Neuronal stem cell (in vitro differentiated cells): ENCODE measurements at regions not wholly inside any gene's neighbourhood (a gene's known extent, or its start where the extent isn't known, plus 50 kb on each side); places are given as distances from the start of the nearest gene placed in this dataset.

Experiments
- DNase-seq: peaks from one replicate; pipeline ENCODE4 v3.0.0-alpha.2; 2013; ENCODE audit warnings: low spot score
- H2AFZ ChIP-seq: one replicate; pipeline ENCODE4 v1.6.1; 2013; ENCODE audit warnings: mild to moderate bottlenecking, low read length, inconsistent platforms
- H2AK5ac ChIP-seq: 2 replicates; pipeline ENCODE4 v1.6.1; 2013; ENCODE audit warnings: low read depth, mild to moderate bottlenecking, inconsistent platforms, low read length, moderate library complexity, mixed read lengths
- H2BK120ac ChIP-seq: 2 replicates; pipeline ENCODE4 v1.6.1; 2013; ENCODE audit warnings: low read depth, mild to moderate bottlenecking, inconsistent platforms, low read length, moderate library complexity, mixed read lengths
- H2BK12ac ChIP-seq: one replicate; pipeline ENCODE4 v1.6.1; 2013; ENCODE audit warnings: low read length, inconsistent platforms
- H2BK15ac ChIP-seq: 2 replicates; pipeline ENCODE4 v1.6.1; 2013; ENCODE audit warnings: mild to moderate bottlenecking, low read length, inconsistent platforms, mixed read lengths
- H2BK5ac ChIP-seq: one replicate; pipeline ENCODE4 v1.6.1; 2013; ENCODE audit warnings: inconsistent platforms, mild to moderate bottlenecking, low read length, moderate library complexity
- H3K14ac ChIP-seq: one replicate; pipeline ENCODE4 v1.6.1; 2013; ENCODE audit warnings: low read length, inconsistent platforms
- H3K18ac ChIP-seq: 2 replicates; pipeline ENCODE4 v1.6.1; 2013; ENCODE audit warnings: low read length, inconsistent platforms
- H3K23ac ChIP-seq: 2 replicates; pipeline ENCODE4 v1.6.1; 2013; ENCODE audit warnings: low read depth, mild to moderate bottlenecking, mixed read lengths, low read length, inconsistent platforms; ENCODE audit not compliant: poor library complexity
- H3K27ac ChIP-seq: replicated peaks from 3 replicates; pipeline ENCODE4 v1.5.1; 2013; ENCODE audit warnings: low read length, inconsistent platforms
- H3K27me3 ChIP-seq, 3 experiments: 2 replicates each; pipeline ENCODE4 v1.6.1; 2013; ENCODE audit warnings: low read length in 3 of 3, mild to moderate bottlenecking in 2 of 3, inconsistent platforms in 1 of 3, low read depth in 1 of 3, mixed read lengths in 1 of 3, moderate library complexity in 1 of 3; ENCODE audit not compliant: control insufficient read depth in 3 of 3, insufficient read depth in 3 of 3
- H3K36me3 ChIP-seq, 2 donors: replicated peaks in 1 of 2; 2 replicates each; pipeline ENCODE4 v1.6.1; 2013; ENCODE audit warnings: low read length in 2 of 2; ENCODE audit not compliant: control insufficient read depth in 2 of 2, insufficient read depth in 2 of 2
- H3K4ac ChIP-seq: 2 replicates; pipeline ENCODE4 v1.6.1; 2013; ENCODE audit warnings: inconsistent platforms, mild to moderate bottlenecking, low read length, moderate library complexity
- H3K4me1 ChIP-seq, 2 donors: 1 replicate in 1 of 2; 2 replicates in 1 of 2; pipeline ENCODE4 v1.6.1; 2013; ENCODE audit warnings: low read length in 2 of 2, low read depth in 1 of 2; ENCODE audit not compliant: control insufficient read depth in 2 of 2, insufficient read depth in 1 of 2
- H3K4me2 ChIP-seq: one replicate; pipeline ENCODE4 v1.6.1; 2013; ENCODE audit warnings: mild to moderate bottlenecking, low read length, inconsistent platforms; ENCODE audit not compliant: insufficient read depth, poor library complexity, severe bottlenecking
- H3K4me3 ChIP-seq, 2 donors: 2 replicates each; pipeline ENCODE4 v1.5.1; 2013; ENCODE audit warnings: low read length in 2 of 2, mild to moderate bottlenecking in 2 of 2, inconsistent platforms in 1 of 2, moderate library complexity in 1 of 2
- H3K79me1 ChIP-seq: one replicate; pipeline ENCODE4 v1.6.1; 2013; ENCODE audit warnings: low read depth, mild to moderate bottlenecking, inconsistent platforms, low read length, moderate library complexity
- H3K9ac ChIP-seq: one replicate; pipeline ENCODE4 v1.6.1; 2013; ENCODE audit warnings: mild to moderate bottlenecking, low read depth, low read length, inconsistent platforms; ENCODE audit not compliant: poor library complexity
- H3K9me3 ChIP-seq, 2 donors: replicated peaks in 1 of 2; 2 replicates each; pipeline versions ENCODE3 to v1.6.1; 2013; ENCODE audit warnings: low read length in 2 of 2, mild to moderate bottlenecking in 2 of 2, inconsistent platforms in 1 of 2, low read depth in 1 of 2, mixed read lengths in 1 of 2, moderate library complexity in 1 of 2; ENCODE audit not compliant: control insufficient read depth in 2 of 2, insufficient read depth in 1 of 2
- H4K8ac ChIP-seq: one replicate; pipeline ENCODE4 v1.6.1; 2013; ENCODE audit warnings: low read depth, mild to moderate bottlenecking, inconsistent platforms, low read length, moderate library complexity
- H4K91ac ChIP-seq: one replicate; pipeline ENCODE4 v1.6.1; 2013; ENCODE audit warnings: low read length, low read depth, mild to moderate bottlenecking, inconsistent platforms; ENCODE audit not compliant: poor library complexity
- WGBS, 2 donors: extraction: QIAGEN DNeasy Blood & Tissue Kit; methylation state at CpG; one replicate each; pipeline ENCODE4 v1.1.7; 2013; ENCODE audit warnings: missing lambda C conversion rate in 2 of 2, mixed read lengths in 1 of 2; ENCODE audit not compliant: insufficient read length in 2 of 2, insufficient replicate concordance in 1 of 2; ENCODE audit errors: extremely low coverage in 2 of 2; 5-methylcytosine and 5-hydroxymethylcytosine counted together

DNA sequence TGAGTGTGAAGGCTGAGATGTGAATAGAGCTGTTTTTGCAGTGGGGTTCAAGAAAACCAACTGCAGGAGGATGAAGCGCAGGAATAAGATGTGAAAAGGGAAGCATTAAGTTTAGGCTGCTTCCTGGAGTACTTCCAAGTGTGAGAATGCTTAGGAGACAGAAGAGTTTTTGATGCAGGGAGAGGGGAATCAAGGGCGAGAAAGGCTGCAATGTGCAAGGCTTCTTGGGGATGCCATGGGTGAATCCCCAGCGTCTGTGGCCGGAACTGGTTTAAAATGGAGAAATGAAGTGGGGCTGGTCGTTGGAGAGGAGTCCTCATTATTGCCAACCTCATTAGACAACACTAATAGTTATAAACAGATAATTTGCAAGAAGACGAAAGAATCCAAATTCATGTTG is 764.9 kb downstream of the LIG4 start:
- DNase-seq = no peak
- no peak overlapping the region for H3K27ac ChIP-seq

DNA sequence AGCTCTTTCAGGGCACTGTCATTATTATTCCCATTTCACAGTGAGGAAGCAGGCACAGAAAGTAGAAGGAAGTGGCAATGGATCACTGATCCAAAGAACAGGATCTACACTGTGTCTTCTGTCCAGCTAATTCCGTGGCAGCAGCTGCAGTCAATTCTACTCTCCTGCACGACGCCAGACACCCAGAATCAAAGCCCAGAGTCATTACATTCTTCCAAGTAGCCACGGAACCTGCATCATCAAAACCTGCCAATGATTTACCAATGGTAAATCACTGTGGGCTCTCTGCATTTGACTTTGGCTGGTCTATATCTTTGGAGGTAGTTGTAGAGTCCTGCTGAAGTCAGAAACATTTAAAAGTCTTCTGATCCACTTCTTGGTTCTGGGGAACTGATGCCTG is 767.7 kb downstream of the LIG4 start:
- no peak overlapping the region for H2BK12ac ChIP-seq
- H2BK120ac ChIP-seq = no peak overlapping the region
- H2AK5ac ChIP-seq = no peak overlapping the region
- DNase-seq = no peak
- no peak overlapping the region for H3K4me3 ChIP-seq
- no peak overlapping the region for H2BK5ac ChIP-seq
- no peak overlapping the region for H3K9ac ChIP-seq
- no peaks in the 10 kb centered on the region for H3K36me3 ChIP-seq
- no peaks in the 10 kb centered on the region for H3K4me1 ChIP-seq
- H3K9me3 ChIP-seq = no peaks in the 10 kb centered on the region
- H3K4ac ChIP-seq = no peak overlapping the region
- H4K91ac ChIP-seq = no peak overlapping the region
- no peaks in the 10 kb centered on the region for H3K79me1 ChIP-seq
- no peak overlapping the region for H2AFZ ChIP-seq
- no peak overlapping the region for H4K8ac ChIP-seq
- no peak overlapping the region for H3K14ac ChIP-seq
- no peak overlapping the region for H3K27ac ChIP-seq
- no peaks in the 10 kb centered on the region for H3K27me3 ChIP-seq
- H3K23ac ChIP-seq = no peak overlapping the region
- no CpG with 5 or more reads among the region's 4 CpGs for WGBS, 2 donors
- H3K4me2 ChIP-seq = no peak overlapping the region
- no peak overlapping the region for H2BK15ac ChIP-seq
- H3K18ac ChIP-seq = no peak overlapping the region

More for the DNA sequence above, 764.9 kb downstream of the LIG4 start:
- WGBS, 2 donors = no CpG with 5 or more reads among the region's 6 CpGs
- Histone ChIP-seq H3K36me3 (no peaks in the 10 kb centered on the region), H4K91ac (no peak overlapping the region), H3K4ac (no peak overlapping the region), H3K9ac (no peak overlapping the region), H3K23ac (no peak overlapping the region), H2BK120ac (no peak overlapping the region), H3K14ac (no peak overlapping the region), H3K4me2 (no peak overlapping the region), H2BK5ac (no peak overlapping the region), H3K79me1 (no peaks in the 10 kb centered on the region), H2AK5ac (no peak overlapping the region), H2AFZ (no peak overlapping the region), H2BK15ac (no peak overlapping the region), H3K4me3 (no peak overlapping the region), H2BK12ac (no peak overlapping the region), H3K9me3 (peaks cover 3 to 5% of the 10 kb centered on the region in 2 donors), H3K18ac (no peak overlapping the region), H3K27me3 (no peaks in the 10 kb centered on the region), H4K8ac (no peak overlapping the region), H3K4me1 (no peaks in the 10 kb centered on the region)

DNA sequence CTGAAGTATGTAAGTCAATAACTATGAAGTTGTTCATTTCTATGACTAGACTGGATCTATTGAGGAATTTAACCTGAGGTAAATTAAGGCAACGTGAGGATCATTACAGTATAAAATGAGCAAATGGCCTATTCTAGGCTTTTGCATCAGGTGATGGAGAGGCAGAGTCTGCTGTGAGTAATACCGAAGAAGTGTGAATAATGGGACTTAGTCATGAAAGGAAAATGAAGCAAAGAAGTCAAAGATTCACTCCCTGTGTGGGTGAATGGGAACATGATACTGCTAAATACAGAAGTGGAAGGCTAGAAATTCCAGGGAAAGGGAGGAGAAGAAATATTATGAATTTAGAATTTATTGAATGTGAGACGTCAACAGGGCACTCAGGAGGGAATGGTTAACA is 774.1 kb downstream of the LIG4 start:
- no peak overlapping the region for H3K4ac ChIP-seq
- H2BK5ac ChIP-seq = no peak overlapping the region
- no peaks in the 10 kb centered on the region for H3K9me3 ChIP-seq
- no peak overlapping the region for H3K4me3 ChIP-seq
- H3K4me1 ChIP-seq = no peaks in the 10 kb centered on the region
- H3K79me1 ChIP-seq = no peaks in the 10 kb centered on the region
- H2BK120ac ChIP-seq = no peak overlapping the region
- H4K8ac ChIP-seq = no peak overlapping the region
- no peak overlapping the region for H3K9ac ChIP-seq
- no peaks in the 10 kb centered on the region for H3K27me3 ChIP-seq
- H3K36me3 ChIP-seq = no peaks in the 10 kb centered on the region
- 100% methylated on average over 1 of the region's 3 CpGs; no CpG with 5 or more reads in 1 of the 2 donors for WGBS, 2 donors
- H3K4me2 ChIP-seq = no peak overlapping the region
- no peak for DNase-seq
- no peak overlapping the region for H2AK5ac ChIP-seq
- H3K14ac ChIP-seq = no peak overlapping the region
- H3K27ac ChIP-seq = no peak overlapping the region
- no peak overlapping the region for H4K91ac ChIP-seq
- H2BK15ac ChIP-seq = no peak overlapping the region
- no peak overlapping the region for H3K23ac ChIP-seq
- H2AFZ ChIP-seq = no peak overlapping the region
- no peak overlapping the region for H2BK12ac ChIP-seq
- H3K18ac ChIP-seq = no peak overlapping the region

DNA sequence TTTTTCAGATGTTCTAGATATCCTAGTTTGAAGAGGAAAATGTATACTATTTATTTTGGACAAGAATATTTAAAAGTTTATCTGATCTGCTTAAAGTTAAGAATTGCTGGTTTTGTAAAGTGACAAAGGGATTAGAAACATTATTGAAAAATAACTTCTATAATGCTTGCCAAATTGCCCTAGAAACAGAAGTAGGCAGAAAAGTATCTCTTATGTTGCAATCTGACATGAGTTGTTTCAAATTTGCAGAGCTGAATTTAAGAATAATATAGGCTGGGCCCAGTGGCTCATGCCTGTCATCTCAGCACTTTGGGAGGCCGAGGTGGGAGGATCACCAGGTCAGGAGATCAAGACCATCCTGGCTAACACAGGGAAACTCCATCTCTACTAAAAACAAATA is 777.1 kb downstream of the LIG4 start:
- H2BK15ac ChIP-seq = no peak overlapping the region
- H2AFZ ChIP-seq = no peak overlapping the region
- no peaks in the 10 kb centered on the region for H3K9me3 ChIP-seq
- H3K14ac ChIP-seq = no peak overlapping the region
- no peaks in the 10 kb centered on the region for H3K36me3 ChIP-seq
- H3K27me3 ChIP-seq = no peaks in the 10 kb centered on the region
- no peak overlapping the region for H3K23ac ChIP-seq
- H3K4me2 ChIP-seq = no peak overlapping the region
- H3K4me3 ChIP-seq = no peak overlapping the region
- H4K8ac ChIP-seq = no peak overlapping the region
- no peak overlapping the region for H3K18ac ChIP-seq
- H2AK5ac ChIP-seq = no peak overlapping the region
- no peak overlapping the region for H3K9ac ChIP-seq
- H2BK12ac ChIP-seq = no peak overlapping the region
- no peaks in the 10 kb centered on the region for H3K79me1 ChIP-seq
- no peak overlapping the region for H2BK120ac ChIP-seq
- no peak overlapping the region for H3K27ac ChIP-seq
- H2BK5ac ChIP-seq = no peak overlapping the region
- no peak overlapping the region for H3K4ac ChIP-seq
- peaks cover 0 to 4% of the 10 kb centered on the region in 2 donors for H3K4me1 ChIP-seq
- no peak overlapping the region for H4K91ac ChIP-seq
- no peak for DNase-seq
- WGBS, 2 donors = no CpG with 5 or more reads among the region's 1 CpG
